K562 (cell line): ENCODE measurements at regions not wholly inside any gene's neighbourhood (a gene's known extent, or its start where the extent isn't known, plus 50 kb on each side); places are given as distances from the start of the nearest gene placed in this dataset.

ENCODE experiments used
- ATAC-seq: fragments of 200-7000 bp; cut with Tn5 transposase; 3 replicates; pipeline ENCODE4 v1.9.1; 2020; ENCODE audit warnings: moderate library complexity
- BruUV-seq: library from RNA; stranded (reverse); fragments of 400-500 nt; replicated peaks from 2 replicates; lab custom pipeline; 2021; lab: Mats Ljungman, UMichigan
- CTCF ChIA-PET: fragments of 300-600 bp; formaldehyde crosslinking; extraction: SDS; loops from one replicate; lab custom pipeline; 2021; ENCODE audit warnings: low intra/inter-chr PET ratio; lab: Yijun Ruan, JAX
- POLR2A ChIA-PET: fragments of 300-600, 350-650 bp; sonication (Branson Sonifier 250); formaldehyde crosslinking; extraction: SDS; loops from one replicate; lab custom pipeline; 2021; ENCODE audit warnings: antibody characterized with exemption, inconsistent platforms; lab: Yijun Ruan, JAX
- DNase-seq, 4 experiments: peaks; one replicate each; pipeline versions ENCODE4 v3.0.0 to v3.0.0-alpha.2; 2011 to 2018; ENCODE audit warnings: low spot score in 3 of 4, mixed read lengths in 3 of 4; ENCODE audit errors: extremely low read depth in 1 of 4
- FAIRE-seq: peaks from 2 replicates; lab custom pipeline; 2011; peaks lifted over from hg19 to GRCh38; lab: Jason Lieb, UNC
- H2AFZ ChIP-seq: 2 replicates; pipeline ENCODE4 v1.6.0; 2011; ENCODE audit warnings: low read depth, low read length, control low read depth, inconsistent platforms
- H3K27ac ChIP-seq: fragments of 200-600 bp; 3 replicates; pipeline ENCODE4 v1.8.0; 2011; ENCODE audit warnings: low read depth, mild to moderate bottlenecking, control low read depth, inconsistent platforms, low read length, moderate library complexity, mixed read lengths; ENCODE audit errors: extremely low read depth
- H3K27me3 ChIP-seq, 2 experiments: fragments of 300-600 bp in 1 of 2; 2 replicates in 1 of 2; 3 replicates in 1 of 2; pipeline versions ENCODE4 v1.6.0 to v1.8.0; 2011; ENCODE audit warnings: inconsistent platforms in 2 of 2, low read length in 2 of 2, mild to moderate bottlenecking in 1 of 2, mixed read lengths in 1 of 2, moderate library complexity in 1 of 2; ENCODE audit not compliant: control insufficient read depth in 2 of 2, insufficient read depth in 2 of 2
- H3K36me3 ChIP-seq: fragments of 300-600 bp; 3 replicates; pipeline ENCODE4 v1.8.0; 2011; ENCODE audit warnings: mild to moderate bottlenecking, low read length, inconsistent platforms; ENCODE audit not compliant: control insufficient read depth, insufficient read depth
- H3K4me1 ChIP-seq, 2 experiments: fragments of 200-600 bp in 1 of 2; replicated peaks in 1 of 2; 2 replicates in 1 of 2; 3 replicates in 1 of 2; pipeline versions ENCODE4 v1.5.1 to v1.8.0; 2011; ENCODE audit warnings: inconsistent platforms in 2 of 2, low read length in 2 of 2, mild to moderate bottlenecking in 1 of 2, mixed read lengths in 1 of 2, moderate library complexity in 1 of 2; ENCODE audit not compliant: control insufficient read depth in 2 of 2, insufficient read depth in 2 of 2
- H3K4me2 ChIP-seq: 2 replicates; pipeline ENCODE4 v1.6.1; 2011; ENCODE audit warnings: low read length, control low read depth, inconsistent platforms, mixed read lengths; ENCODE audit not compliant: insufficient read depth
- H3K4me3 ChIP-seq: fragments of 200-600 bp; sonication (generic), shearing (Covaris generic); 2 replicates; pipeline ENCODE4 v1.5.1; 2016; ENCODE audit warnings: control low read depth, inconsistent platforms
- H3K79me2 ChIP-seq: fragments of 200-600 bp; 3 replicates; pipeline ENCODE4 v1.8.0; 2011; ENCODE audit warnings: low read length, inconsistent platforms; ENCODE audit not compliant: control insufficient read depth, insufficient read depth
- H3K9ac ChIP-seq, 2 experiments: 2 replicates each; pipeline versions ENCODE4 v1.6.0 to v1.6.1; 2011; ENCODE audit warnings: low read depth in 2 of 2, low read length in 2 of 2, control low read depth in 1 of 2, inconsistent platforms in 1 of 2, mild to moderate bottlenecking in 1 of 2, mixed read lengths in 1 of 2; ENCODE audit not compliant: insufficient read depth in 1 of 2
- H3K9me1 ChIP-seq: one replicate; pipeline ENCODE4 v1.6.0; 2011; ENCODE audit warnings: inconsistent platforms, mild to moderate bottlenecking, low read length, moderate library complexity; ENCODE audit not compliant: control insufficient read depth, insufficient read depth
- H3K9me3 ChIP-seq: replicated peaks from 2 replicates; pipeline ENCODE4 v1.5.1; 2011; ENCODE audit warnings: low read depth, low read length, inconsistent platforms; ENCODE audit not compliant: control insufficient read depth, insufficient read depth
- H4K20me1 ChIP-seq: replicated peaks from 2 replicates; pipeline ENCODE4 v1.6.1; 2011; ENCODE audit warnings: low read length, inconsistent platforms, mixed read lengths; ENCODE audit not compliant: control insufficient read depth, insufficient read depth
- HIVEP1 ChIP-seq: fragments of 250-450 bp; sonication (Bioruptor Pico); IDR thresholded peaks from 2 replicates; pipeline ENCODE4 v1.4.0; 2020; ENCODE audit warnings: mild to moderate bottlenecking
- HNRNPH1 ChIP-seq: fragments of 200-400 bp; formaldehyde crosslinking; optimal IDR thresholded peaks from 2 replicates; pipeline ENCODE3; 2017; ENCODE audit warnings: low read depth, mild to moderate bottlenecking, low read length, moderate library complexity
- KDM2B ChIP-seq: fragments of 250-450 bp; sonication (Bioruptor Pico); IDR thresholded peaks from 2 replicates; pipeline ENCODE4 v1.8.0; 2021; ENCODE audit warnings: mild to moderate bottlenecking, moderate library complexity
- RFX7 ChIP-seq: fragments of 250-450 bp; sonication (Bioruptor Pico); IDR thresholded peaks from 2 replicates; pipeline ENCODE4 v1.5.1; 2021; ENCODE audit warnings: mild to moderate bottlenecking
- SMARCE1 ChIP-seq: fragments of 450-650 bp; IDR thresholded peaks from 2 replicates; pipeline ENCODE4 v1.7.1; 2016; ENCODE audit warnings: mild to moderate bottlenecking
- TRIM24 ChIP-seq, 2 experiments: fragments of 450-650 bp; IDR thresholded peaks; 2 replicates each; pipeline ENCODE4 v1.6.1; 2016
- ZKSCAN8 ChIP-seq: fragments of 200-800 bp; sonication (Bioruptor generic); IDR thresholded peaks from 2 replicates; pipeline ENCODE4 v1.6.1; 2016; ENCODE audit warnings: missing genetic modification characterization, missing compliant biosample characterization
- ZNF217 ChIP-seq: sonication (generic); formaldehyde crosslinking; IDR thresholded peaks from 2 replicates; pipeline ENCODE4 v1.8.0; 2022; ENCODE audit warnings: mild to moderate bottlenecking, missing genetic modification reagents
- ZNF699 ChIP-seq: fragments of 250-450 bp; sonication (Bioruptor Pico); IDR thresholded peaks from 2 replicates; pipeline ENCODE4 v1.8.0; 2021; ENCODE audit warnings: mild to moderate bottlenecking, moderate library complexity; ENCODE audit not compliant: insufficient replicate concordance
- WGBS: fragments of 100-300 bp; shearing (Covaris generic); methylation state at CpG from one replicate; pipeline ENCODE4 v1.1.6; 2016; ENCODE audit warnings: low coverage, mixed read lengths; ENCODE audit not compliant: insufficient coverage; ENCODE audit errors: missing lambda C conversion rate; 5-methylcytosine and 5-hydroxymethylcytosine counted together
- in situ Hi-C: fragments of 300-500 bp; cut with MboI; formaldehyde crosslinking; loops from 4 replicates; pipeline ENCODE4 v1.15.0; 2018; ENCODE audit warnings: inconsistent platforms, mixed read lengths
- intact Hi-C: fragments of 100-400 bp; cut with micrococcal nuclease; formaldehyde crosslinking; loops from 2 replicates; pipeline ENCODE4 v1.14.2; 2022
- TF ChIP-seq, protein P1 (sequence below): fragments of 450-650 bp; conservative IDR thresholded peaks from 2 replicates; pipeline ENCODE4 v1.6.1; 2016; ENCODE audit warnings: missing genetic modification characterization, low read depth, mild to moderate bottlenecking, missing compliant biosample characterization, moderate library complexity
- TF ChIP-seq, protein P2 (sequence below), 2 experiments: fragments of 250-450 bp in 1 of 2; fragments of 450-650 bp in 1 of 2; sonication (Bioruptor Pico) in 1 of 2; IDR thresholded peaks; 2 replicates each; pipeline versions ENCODE4 v1.6.1 to v1.8.0; 2016 to 2021; ENCODE audit warnings: mild to moderate bottlenecking in 2 of 2, moderate library complexity in 2 of 2, missing compliant biosample characterization in 1 of 2, missing genetic modification characterization in 1 of 2
- TF ChIP-seq, protein P3 (sequence below), 2 experiments: fragments of 450-650 bp; formaldehyde crosslinking in 1 of 2; IDR thresholded peaks; 2 replicates each; pipeline versions ENCODE4 v1.4.0 to v1.6.1; 2014 to 2020; ENCODE audit warnings: mild to moderate bottlenecking in 2 of 2, borderline replicate concordance in 1 of 2, low read depth in 1 of 2

DNA sequence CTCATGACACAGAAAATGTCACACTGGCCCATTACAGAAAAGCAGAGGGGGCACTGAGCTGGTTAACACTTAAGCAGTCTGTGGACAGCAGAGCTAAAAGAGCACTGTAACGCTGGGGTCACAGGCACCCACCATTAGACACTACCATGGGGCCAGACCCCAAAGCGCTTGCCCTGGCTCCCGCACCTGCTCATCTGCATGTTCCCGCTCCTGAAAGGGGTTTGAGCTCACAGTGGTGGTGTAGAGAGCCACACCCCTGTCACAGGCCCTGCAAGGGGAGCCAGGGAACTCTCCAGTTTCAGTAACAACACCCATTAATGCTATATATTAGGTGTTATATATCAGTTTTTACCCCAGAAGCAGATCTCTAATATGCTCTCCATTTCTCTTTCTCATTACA, 187.0 kb downstream of the ANKRD50 start (continued):
- TF ChIP-seq, protein P1, sequence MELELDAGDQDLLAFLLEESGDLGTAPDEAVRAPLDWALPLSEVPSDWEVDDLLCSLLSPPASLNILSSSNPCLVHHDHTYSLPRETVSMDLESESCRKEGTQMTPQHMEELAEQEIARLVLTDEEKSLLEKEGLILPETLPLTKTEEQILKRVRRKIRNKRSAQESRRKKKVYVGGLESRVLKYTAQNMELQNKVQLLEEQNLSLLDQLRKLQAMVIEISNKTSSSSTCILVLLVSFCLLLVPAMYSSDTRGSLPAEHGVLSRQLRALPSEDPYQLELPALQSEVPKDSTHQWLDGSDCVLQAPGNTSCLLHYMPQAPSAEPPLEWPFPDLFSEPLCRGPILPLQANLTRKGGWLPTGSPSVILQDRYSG (tag): no peak
- TF ChIP-seq KDM2B (CRISPR knock-in tag) (no peak), RFX7 (no peak), ZNF217 (CRISPR knock-in tag) (no peak), HNRNPH1 (no peak), SMARCE1 (no peak)
- TF ChIP-seq, protein P2, sequence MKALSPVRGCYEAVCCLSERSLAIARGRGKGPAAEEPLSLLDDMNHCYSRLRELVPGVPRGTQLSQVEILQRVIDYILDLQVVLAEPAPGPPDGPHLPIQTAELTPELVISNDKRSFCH (CRISPR knock-in tag; IDR thresholded peaks at IDR 0.05): no peak
- TF ChIP-seq, protein P2 (tag; IDR thresholded peaks at IDR 0.05): no peak

DNA sequence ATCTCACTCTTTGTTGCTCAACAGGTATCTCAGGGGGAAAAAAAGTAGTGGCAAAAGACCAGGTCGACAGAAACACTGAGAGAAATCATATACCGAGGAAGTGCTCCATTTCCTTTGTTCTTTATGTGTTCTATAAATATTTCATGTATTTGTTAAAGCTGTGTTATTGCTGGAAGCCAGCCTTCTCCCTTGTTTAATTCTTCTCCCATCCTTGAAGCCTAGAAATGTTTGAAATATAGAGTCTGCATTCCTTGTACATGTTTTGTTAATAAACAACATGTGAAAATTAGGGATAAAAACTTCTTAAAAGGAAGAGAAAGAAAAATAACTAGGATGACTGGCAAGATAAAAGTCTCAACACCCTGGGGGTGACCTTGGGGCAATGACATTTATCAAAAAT, 186.2 kb downstream of the ANKRD50 start:
- CTCF ChIA-PET: no interaction called here
- no peak overlapping the region for H3K4me3 ChIP-seq
- H3K4me1 ChIP-seq: no peaks in the 10 kb centered on the region
- H4K20me1 ChIP-seq: no peaks in the 10 kb centered on the region
- 0% methylated on average over 2 of the region's 2 CpGs for WGBS
- H3K9me1 ChIP-seq: no peaks in the 10 kb centered on the region
- POLR2A ChIA-PET: no interaction called here
- H3K79me2 ChIP-seq: no peaks in the 10 kb centered on the region
- no peak for DNase-seq
- intact Hi-C loops (no loop called here), in situ Hi-C loops (no loop called here)
- H3K27me3 ChIP-seq: no peaks in the 10 kb centered on the region
- no peak overlapping the region for H3K4me2 ChIP-seq
- no TSS peak for BruUV-seq
- no peak overlapping the region for H3K27ac ChIP-seq
- H3K9me3 ChIP-seq: no peaks in the 10 kb centered on the region
- H3K36me3 ChIP-seq: no peaks in the 10 kb centered on the region
- no peak overlapping the region for H3K9ac ChIP-seq
- H2AFZ ChIP-seq: no peak overlapping the region
- no peak for ATAC-seq
- no peak for FAIRE-seq
- no peak for TF ChIP-seq TRIM24 (IDR thresholded peaks at IDR 0.05)
- TF ChIP-seq, protein P3, sequence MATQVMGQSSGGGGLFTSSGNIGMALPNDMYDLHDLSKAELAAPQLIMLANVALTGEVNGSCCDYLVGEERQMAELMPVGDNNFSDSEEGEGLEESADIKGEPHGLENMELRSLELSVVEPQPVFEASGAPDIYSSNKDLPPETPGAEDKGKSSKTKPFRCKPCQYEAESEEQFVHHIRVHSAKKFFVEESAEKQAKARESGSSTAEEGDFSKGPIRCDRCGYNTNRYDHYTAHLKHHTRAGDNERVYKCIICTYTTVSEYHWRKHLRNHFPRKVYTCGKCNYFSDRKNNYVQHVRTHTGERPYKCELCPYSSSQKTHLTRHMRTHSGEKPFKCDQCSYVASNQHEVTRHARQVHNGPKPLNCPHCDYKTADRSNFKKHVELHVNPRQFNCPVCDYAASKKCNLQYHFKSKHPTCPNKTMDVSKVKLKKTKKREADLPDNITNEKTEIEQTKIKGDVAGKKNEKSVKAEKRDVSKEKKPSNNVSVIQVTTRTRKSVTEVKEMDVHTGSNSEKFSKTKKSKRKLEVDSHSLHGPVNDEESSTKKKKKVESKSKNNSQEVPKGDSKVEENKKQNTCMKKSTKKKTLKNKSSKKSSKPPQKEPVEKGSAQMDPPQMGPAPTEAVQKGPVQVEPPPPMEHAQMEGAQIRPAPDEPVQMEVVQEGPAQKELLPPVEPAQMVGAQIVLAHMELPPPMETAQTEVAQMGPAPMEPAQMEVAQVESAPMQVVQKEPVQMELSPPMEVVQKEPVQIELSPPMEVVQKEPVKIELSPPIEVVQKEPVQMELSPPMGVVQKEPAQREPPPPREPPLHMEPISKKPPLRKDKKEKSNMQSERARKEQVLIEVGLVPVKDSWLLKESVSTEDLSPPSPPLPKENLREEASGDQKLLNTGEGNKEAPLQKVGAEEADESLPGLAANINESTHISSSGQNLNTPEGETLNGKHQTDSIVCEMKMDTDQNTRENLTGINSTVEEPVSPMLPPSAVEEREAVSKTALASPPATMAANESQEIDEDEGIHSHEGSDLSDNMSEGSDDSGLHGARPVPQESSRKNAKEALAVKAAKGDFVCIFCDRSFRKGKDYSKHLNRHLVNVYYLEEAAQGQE (IDR thresholded peaks at IDR 0.05; ENCODE audit: borderline replicate concordance): no peak
- TF ChIP-seq, protein P3 (CRISPR knock-in tag; IDR thresholded peaks at IDR 0.05; ENCODE audit: low read depth): no peak
- no peak for TF ChIP-seq ZNF699
- no peak for TF ChIP-seq ZKSCAN8 (CRISPR knock-in tag)
- TF ChIP-seq HIVEP1 (CRISPR knock-in tag): no peak
